T-cell (primary cell): ENCODE measurements at regions not wholly inside any gene's neighbourhood (a gene's known extent, or its start where the extent isn't known, plus 50 kb on each side); places are given as distances from the start of the nearest gene placed in this dataset.

Source experiments
- ATAC-seq, 4 experiments: fragments of 200-7000 bp in 3 of 4; fragments of 150-1000 bp in 1 of 4; cut with Tn5 transposase; replicated peaks in 1 of 4; 1 replicate in 3 of 4; 2 replicates in 1 of 4; pipeline ENCODE4 v1.10.0; 2021; ENCODE audit warnings: moderate library complexity in 3 of 4, mild to moderate bottlenecking in 2 of 4, moderate number of reproducible peaks in 1 of 4
- CTCF ChIA-PET, 2 donors: fragments of 300-600 bp; sonication (Branson Sonifier 250); formaldehyde crosslinking; loops; one replicate each; lab custom pipeline; 2022; ENCODE audit warnings: antibody characterized with exemption in 2 of 2; lab: Charles Lee
- POLR2A ChIA-PET, 2 donors: fragments of 300-600 bp; sonication (Branson Sonifier 250); formaldehyde crosslinking; loops; one replicate each; lab custom pipeline; 2022; ENCODE audit warnings: antibody characterized with exemption in 2 of 2; lab: Charles Lee
- DNase-seq, 35 experiments: peaks; one replicate each; pipeline versions ENCODE4 v3.0.0 to v3.0.0-alpha.2; 2013 to 2023
- H3K27ac ChIP-seq: one replicate; pipeline ENCODE4 v1.5.1; 2013; ENCODE audit warnings: low read length
- H3K27me3 ChIP-seq, 2 experiments: replicated peaks in 1 of 2; 1 replicate in 1 of 2; 2 replicates in 1 of 2; pipeline versions ENCODE4 v1.6.1 to v1.7.0; 2013; ENCODE audit warnings: low read length in 1 of 2, mixed read lengths in 1 of 2; ENCODE audit not compliant: control insufficient read depth in 2 of 2, insufficient read depth in 2 of 2; ENCODE audit errors: extremely low read depth in 1 of 2
- H3K36me3 ChIP-seq, 2 donors: 1 replicate in 1 of 2; 2 replicates in 1 of 2; pipeline versions ENCODE4 v1.6.1 to v1.7.0; 2013; ENCODE audit warnings: low read length in 1 of 2; ENCODE audit not compliant: control insufficient read depth in 2 of 2, insufficient read depth in 1 of 2; ENCODE audit errors: extremely low read depth in 1 of 2
- H3K4me1 ChIP-seq, 2 experiments: 1 replicate in 1 of 2; 2 replicates in 1 of 2; pipeline versions ENCODE4 v1.6.1 to v1.7.0; 2013; ENCODE audit warnings: low read length in 2 of 2, mixed read lengths in 1 of 2; ENCODE audit not compliant: insufficient read depth in 2 of 2, control insufficient read depth in 1 of 2; ENCODE audit errors: extremely low read depth in 1 of 2
- H3K4me3 ChIP-seq, 2 donors: 1 replicate in 1 of 2; 2 replicates in 1 of 2; pipeline versions ENCODE4 v1.5.1 to v1.7.0; 2013; ENCODE audit warnings: mild to moderate bottlenecking in 2 of 2, low read length in 1 of 2, moderate library complexity in 1 of 2; ENCODE audit not compliant: control insufficient read depth in 1 of 2; ENCODE audit errors: extremely low read depth in 1 of 2
- H3K9me3 ChIP-seq: 2 replicates; pipeline ENCODE4 v1.7.0; 2013
- H3K27ac Mint-ChIP-seq, 2 donors: one replicate each; pipeline ENCODE4 v1.8.0; 2020 to 2021; ENCODE audit warnings: mild to moderate bottlenecking in 2 of 2, mixed read lengths in 2 of 2
- H3K27me3 Mint-ChIP-seq, 2 donors: one replicate each; pipeline ENCODE4 v1.8.0; 2021 to 2022; ENCODE audit warnings: mixed read lengths in 2 of 2
- H3K36me3 Mint-ChIP-seq: one replicate; pipeline ENCODE4 v1.8.0; 2021; ENCODE audit warnings: mixed read lengths
- H3K4me1 Mint-ChIP-seq, 3 donors: one replicate each; pipeline ENCODE4 v1.8.0; 2020 to 2022; ENCODE audit warnings: mixed read lengths in 3 of 3, mild to moderate bottlenecking in 1 of 3
- H3K4me3 Mint-ChIP-seq, 3 donors: one replicate each; pipeline ENCODE4 v1.8.0; 2020 to 2022; ENCODE audit warnings: mild to moderate bottlenecking in 3 of 3, mixed read lengths in 3 of 3, moderate library complexity in 3 of 3
- H3K9me3 Mint-ChIP-seq, 3 donors: one replicate each; pipeline ENCODE4 v1.8.0; 2020 to 2022; ENCODE audit warnings: mixed read lengths in 3 of 3
- WGBS: methylation state at CpG from one replicate; pipeline ENCODE4 v1.1.5; 2013; ENCODE audit warnings: missing lambda C conversion rate; ENCODE audit not compliant: insufficient coverage; 5-methylcytosine and 5-hydroxymethylcytosine counted together

- H3K4me3 Mint-ChIP-seq = no peak overlapping the region
- CTCF ChIA-PET = no interaction called here
- ATAC-seq = no peak
Observed at GRCh38 chr3:194251461-194251860, 99.7 kb downstream of the CPN2 start.

GRCh38 chr3:194251891-194252560 is 99.1 kb downstream of the CPN2 start:
- ATAC-seq (no peak), DNase-seq (no peak)
- POLR2A ChIA-PET = no interaction called here
- Mint-ChIP-seq H3K4me3 (no peak overlapping the region), H3K9me3 (no peaks in the 10 kb centered on the region), H3K27ac (no peak overlapping the region), H3K4me1 (peaks cover 19 to 37% (median 20%) of the 10 kb centered on the region in 3 donors), H3K36me3 (no peaks in the 10 kb centered on the region), H3K27me3 (peaks cover 0 to 4% of the 10 kb centered on the region in 2 donors)
- Histone ChIP-seq H3K4me1 (peaks cover 11 to 13% of the 10 kb centered on the region in 2 experiments), H3K36me3 (no peaks in the 10 kb centered on the region), H3K4me3 (no peak overlapping the region), H3K9me3 (no peaks in the 10 kb centered on the region), H3K27me3 (peaks cover 0 to 10% of the 10 kb centered on the region in 2 experiments), H3K27ac (no peak overlapping the region)
- 94% methylated on average over 17 of the region's 18 CpGs for WGBS
- CTCF ChIA-PET = no interaction called here

More at GRCh38 chr3:194251461-194251860, 99.7 kb downstream of the CPN2 start:
- H3K4me1 Mint-ChIP-seq = peaks cover 18 to 31% (median 19%) of the 10 kb centered on the region in 3 donors
- 72% methylated on average over 5 of the region's 6 CpGs for WGBS
- Histone ChIP-seq H3K4me3 (no peak overlapping the region), H3K27me3 (peaks cover 0 to 10% of the 10 kb centered on the region in 2 experiments), H3K27ac (no peak overlapping the region), H3K36me3 (no peaks in the 10 kb centered on the region), H3K9me3 (no peaks in the 10 kb centered on the region), H3K4me1 (peaks cover 9 to 13% of the 10 kb centered on the region in 2 experiments)
- peaks cover 0 to 4% of the 10 kb centered on the region in 2 donors for H3K27me3 Mint-ChIP-seq
- H3K9me3 Mint-ChIP-seq = no peaks in the 10 kb centered on the region
- no peak for DNase-seq
- POLR2A ChIA-PET = no interaction called here
- no peak overlapping the region for H3K27ac Mint-ChIP-seq
- no peaks in the 10 kb centered on the region for H3K36me3 Mint-ChIP-seq

GRCh38 chr3:194253270-194253669 is 97.9 kb downstream of the CPN2 start:
- 50% methylated on average over 2 of the region's 4 CpGs for WGBS
- H3K4me1 ChIP-seq = peaks cover 11 to 13% of the 10 kb centered on the region in 2 experiments
- ChIA-PET POLR2A (no interaction called here), CTCF (interaction anchor here in 1 of 2 donors (0.7 kb wide), 1 partner anchor 168 kb away, joined by 3 read pairs; no protein-coding TSS in a partner anchor)
- DNase-seq (no peak), ATAC-seq (no peak)
- Mint-ChIP-seq H3K4me1 (peaks cover 19 to 37% (median 20%) of the 10 kb centered on the region in 3 donors), H3K27me3 (peaks cover 0 to 4% of the 10 kb centered on the region in 2 donors), H3K36me3 (no peaks in the 10 kb centered on the region), H3K4me3 (no peak overlapping the region), H3K9me3 (peaks cover 0 to 3% (median 2%) of the 10 kb centered on the region in 3 donors), H3K27ac (no peak overlapping the region)
- H3K36me3 ChIP-seq = no peaks in the 10 kb centered on the region
- H3K27me3 ChIP-seq = peaks cover 0 to 10% of the 10 kb centered on the region in 2 experiments
- H3K27ac ChIP-seq = no peak overlapping the region
- H3K4me3 ChIP-seq = no peak overlapping the region
- H3K9me3 ChIP-seq = no peaks in the 10 kb centered on the region

GRCh38 chr3:194254040-194254439 is 97.1 kb downstream of the CPN2 start:
- Histone ChIP-seq H3K27ac (no peak overlapping the region), H3K27me3 (peaks cover 0 to 10% of the 10 kb centered on the region in 2 experiments), H3K4me3 (no peak overlapping the region), H3K9me3 (no peaks in the 10 kb centered on the region), H3K4me1 (peaks cover 11 to 13% of the 10 kb centered on the region in 2 experiments), H3K36me3 (no peaks in the 10 kb centered on the region)
- ChIA-PET POLR2A (interaction anchor here in 1 of 2 donors (0.7 kb wide), 1 partner anchor 497 kb away, joined by 3 read pairs; no protein-coding TSS in a partner anchor), CTCF (no interaction called here)
- 98% methylated on average over 7 of the region's 7 CpGs for WGBS
- H3K4me1 Mint-ChIP-seq = peaks cover 19 to 37% (median 20%) of the 10 kb centered on the region in 3 donors
- H3K9me3 Mint-ChIP-seq = peaks cover 0 to 6% (median 5%) of the 10 kb centered on the region in 3 donors
- DNase-seq (no peak), ATAC-seq (no peak)
- H3K27me3 Mint-ChIP-seq = peaks cover 0 to 4% of the 10 kb centered on the region in 2 donors
- H3K36me3 Mint-ChIP-seq = no peaks in the 10 kb centered on the region
- no peak overlapping the region for H3K4me3 Mint-ChIP-seq
- H3K27ac Mint-ChIP-seq = peak overlapping the region in 1 of 2 donors; percentile 15

GRCh38 chr3:194255252-194256039 is 95.7 kb downstream of the CPN2 start:
- CTCF ChIA-PET = no interaction called here
- Mint-ChIP-seq H3K36me3 (no peaks in the 10 kb centered on the region), H3K27ac (peak overlapping the region; percentile 89 to 94), H3K9me3 (peaks cover 0 to 6% (median 5%) of the 10 kb centered on the region in 3 donors), H3K27me3 (peaks cover 0 to 2% of the 10 kb centered on the region in 2 donors), H3K4me1 (peaks cover 19 to 37% (median 20%) of the 10 kb centered on the region in 3 donors), H3K4me3 (peak overlapping the region; percentile 63 to 74 (median 67))
- peak; percentile 83 to 91 (median 85) for ATAC-seq
- 8% methylated on average over 5 of the region's 19 CpGs for WGBS
- H3K9me3 ChIP-seq = no peaks in the 10 kb centered on the region
- H3K27ac ChIP-seq = peak overlapping the region; percentile 62
- H3K4me3 ChIP-seq = peak overlapping the region; percentile 27 to 40
- DNase-seq = peak in 31 of 35 experiments; percentile 5 to 55 (median 27)
- H3K36me3 ChIP-seq = no peaks in the 10 kb centered on the region
- POLR2A ChIA-PET = no interaction called here
- H3K27me3 ChIP-seq = peaks cover 0 to 3% of the 10 kb centered on the region in 2 experiments
- H3K4me1 ChIP-seq = peaks cover 11 to 13% of the 10 kb centered on the region in 2 experiments
